Endothelial cell of umbilical vein (primary cell): ENCODE measurements at regions not wholly inside any gene's neighbourhood (a gene's known extent, or its start where the extent isn't known, plus 50 kb on each side); places are given as distances from the start of the nearest gene placed in this dataset.

Source experiments
- BruUV-seq: library from RNA; stranded (reverse); fragments of 400-500 nt; replicated peaks from 2 replicates; lab custom pipeline; 2021; lab: Mats Ljungman, UMichigan
- CTCF ChIA-PET: fragments of 300-600, 350-600 bp; sonication (Branson Sonifier 250); formaldehyde crosslinking; loops from one replicate; lab custom pipeline; 2021; ENCODE audit warnings: antibody characterized with exemption, inconsistent platforms; lab: Charles Lee
- POLR2A ChIA-PET: fragments of 300-600, 350-600 bp; sonication (Branson Sonifier 250); formaldehyde crosslinking; loops from one replicate; lab custom pipeline; 2021; ENCODE audit warnings: antibody characterized with exemption, inconsistent platforms; lab: Charles Lee
- DNase-seq: peaks from one replicate; pipeline ENCODE4 v3.0.0-alpha.2; 2011; ENCODE audit warnings: low read depth, low spot score
- FAIRE-seq: peaks from 2 replicates; lab custom pipeline; 2011; peaks lifted over from hg19 to GRCh38; lab: Jason Lieb, UNC
- H2AFZ ChIP-seq: 2 replicates; pipeline ENCODE4 v1.6.0; 2012; ENCODE audit warnings: low read depth, low read length, control low read depth, inconsistent platforms
- H3K27ac ChIP-seq: 2 replicates; pipeline ENCODE4 v1.5.1; 2011; ENCODE audit warnings: low read depth, mild to moderate bottlenecking, control low read depth, low read length, moderate library complexity; ENCODE audit not compliant: insufficient read depth
- H3K27me3 ChIP-seq, 2 experiments: 2 replicates each; pipeline versions ENCODE4 v1.6.0 to v1.6.1; 2011; ENCODE audit warnings: low read length in 2 of 2, mixed read lengths in 1 of 2; ENCODE audit not compliant: control insufficient read depth in 2 of 2, insufficient read depth in 2 of 2
- H3K36me3 ChIP-seq, 2 experiments: 2 replicates in 1 of 2; 3 replicates in 1 of 2; pipeline ENCODE4 v1.5.1; 2011; ENCODE audit warnings: low read length in 2 of 2, mild to moderate bottlenecking in 1 of 2, moderate library complexity in 1 of 2; ENCODE audit not compliant: control insufficient read depth in 2 of 2, insufficient read depth in 2 of 2; ENCODE audit errors: extremely low read depth in 1 of 2
- H3K4me1 ChIP-seq: 3 replicates; pipeline ENCODE4 v1.5.1; 2011; ENCODE audit warnings: mild to moderate bottlenecking, low read length; ENCODE audit not compliant: control insufficient read depth, insufficient read depth; ENCODE audit errors: extremely low read depth
- H3K4me2 ChIP-seq: 2 replicates; pipeline ENCODE4 v1.6.1; 2011; ENCODE audit warnings: low read length, control low read depth, mixed read lengths; ENCODE audit not compliant: insufficient read depth
- H3K4me3 ChIP-seq, 3 experiments: fragments of 200-600 bp in 1 of 3; sonication (generic), shearing (Covaris generic) in 1 of 3; replicated peaks in 1 of 3; 2 replicates each; pipeline ENCODE4 v1.5.1; 2011 to 2016; ENCODE audit warnings: control low read depth in 3 of 3, low read length in 3 of 3, mild to moderate bottlenecking in 2 of 3, inconsistent platforms in 1 of 3, low read depth in 1 of 3, moderate library complexity in 1 of 3; ENCODE audit not compliant: insufficient read depth in 1 of 3
- H3K79me2 ChIP-seq: 2 replicates; pipeline ENCODE4 v1.6.0; 2012; ENCODE audit warnings: low read length, inconsistent platforms; ENCODE audit not compliant: control insufficient read depth, insufficient read depth
- H3K9ac ChIP-seq: replicated peaks from 2 replicates; pipeline ENCODE3; 2011; ENCODE audit warnings: low read length, control low read depth; ENCODE audit not compliant: insufficient read depth; ENCODE audit errors: extremely low read depth
- H3K9me1 ChIP-seq: replicated peaks from 3 replicates; pipeline ENCODE4 v1.6.0; 2011; ENCODE audit warnings: mild to moderate bottlenecking, low read length; ENCODE audit not compliant: control insufficient read depth, insufficient read depth; ENCODE audit errors: extremely low read depth
- H3K9me3 ChIP-seq: replicated peaks from 2 replicates; pipeline ENCODE4 v1.5.1; 2012; ENCODE audit warnings: low read length, inconsistent platforms; ENCODE audit not compliant: control insufficient read depth, insufficient read depth
- H4K20me1 ChIP-seq: replicated peaks from 2 replicates; pipeline ENCODE3; 2011; ENCODE audit warnings: mild to moderate bottlenecking, low read length; ENCODE audit not compliant: control insufficient read depth, insufficient read depth; ENCODE audit errors: extremely low read depth
- EZH2 ChIP-seq: IDR thresholded peaks from 2 replicates; pipeline ENCODE4 v1.6.1; 2012; ENCODE audit warnings: borderline replicate concordance, low read depth, mild to moderate bottlenecking, moderate library complexity, low read length, inconsistent platforms; ENCODE audit not compliant: severe bottlenecking
- FOS ChIP-seq: IDR thresholded peaks from 2 replicates; pipeline ENCODE4 v1.6.1; 2011; ENCODE audit warnings: mild to moderate bottlenecking, low read length, moderate library complexity, borderline replicate concordance; ENCODE audit not compliant: insufficient read depth
- GATA2 ChIP-seq: IDR thresholded peaks from 2 replicates; pipeline ENCODE4 v1.7.0; 2011; ENCODE audit warnings: low read depth, mild to moderate bottlenecking, moderate library complexity, mixed read lengths, low read length; ENCODE audit not compliant: insufficient read length, insufficient read depth
- JUN ChIP-seq: IDR thresholded peaks from 2 replicates; pipeline ENCODE4 v1.6.1; 2011; ENCODE audit warnings: borderline replicate concordance, low read depth; ENCODE audit not compliant: insufficient read length, insufficient read depth
- MYC ChIP-seq: IDR thresholded peaks from one replicate; pipeline ENCODE4 v1.6.1; 2011; ENCODE audit warnings: mild to moderate bottlenecking, low read depth, low read length
- POLR2A ChIP-seq: IDR thresholded peaks from 2 replicates; pipeline ENCODE4 v1.6.1; 2012; ENCODE audit warnings: low read depth, mild to moderate bottlenecking, control low read depth, low read length
- POLR2AphosphoS5 ChIP-seq: IDR thresholded peaks from 2 replicates; pipeline ENCODE4 v1.6.1; 2012; ENCODE audit warnings: low read depth, mild to moderate bottlenecking, control low read depth, low read length, moderate library complexity; ENCODE audit not compliant: insufficient read depth
- dilution Hi-C: fragments of 300-500 bp; cut with MboI; formaldehyde crosslinking; loops from one replicate; pipeline ENCODE4 v1.15.0; 2019; ENCODE audit warnings: low sequenced_read_pairs; ENCODE audit not compliant: extremely low pct_ligation_motif_present
- intact Hi-C: fragments of 100-400 bp; cut with micrococcal nuclease; formaldehyde crosslinking; loops from one replicate; pipeline ENCODE4 v1.10.0; 2022
- TF ChIP-seq, protein P1 (sequence below): IDR thresholded peaks from 2 replicates; pipeline ENCODE4 v1.6.1; 2011; ENCODE audit not compliant: insufficient read depth, insufficient read length
- TF ChIP-seq, protein P2 (sequence below), 2 donors: IDR thresholded peaks; 1 replicate in 1 of 2; 2 replicates in 1 of 2; pipeline ENCODE4 v1.5.1; 2011; ENCODE audit warnings: low read length in 2 of 2, mild to moderate bottlenecking in 2 of 2, moderate library complexity in 2 of 2, control low read depth in 1 of 2, inconsistent platforms in 1 of 2, low read depth in 1 of 2; ENCODE audit not compliant: insufficient read depth in 1 of 2; ENCODE audit errors: extremely low read depth in 1 of 2

DNA sequence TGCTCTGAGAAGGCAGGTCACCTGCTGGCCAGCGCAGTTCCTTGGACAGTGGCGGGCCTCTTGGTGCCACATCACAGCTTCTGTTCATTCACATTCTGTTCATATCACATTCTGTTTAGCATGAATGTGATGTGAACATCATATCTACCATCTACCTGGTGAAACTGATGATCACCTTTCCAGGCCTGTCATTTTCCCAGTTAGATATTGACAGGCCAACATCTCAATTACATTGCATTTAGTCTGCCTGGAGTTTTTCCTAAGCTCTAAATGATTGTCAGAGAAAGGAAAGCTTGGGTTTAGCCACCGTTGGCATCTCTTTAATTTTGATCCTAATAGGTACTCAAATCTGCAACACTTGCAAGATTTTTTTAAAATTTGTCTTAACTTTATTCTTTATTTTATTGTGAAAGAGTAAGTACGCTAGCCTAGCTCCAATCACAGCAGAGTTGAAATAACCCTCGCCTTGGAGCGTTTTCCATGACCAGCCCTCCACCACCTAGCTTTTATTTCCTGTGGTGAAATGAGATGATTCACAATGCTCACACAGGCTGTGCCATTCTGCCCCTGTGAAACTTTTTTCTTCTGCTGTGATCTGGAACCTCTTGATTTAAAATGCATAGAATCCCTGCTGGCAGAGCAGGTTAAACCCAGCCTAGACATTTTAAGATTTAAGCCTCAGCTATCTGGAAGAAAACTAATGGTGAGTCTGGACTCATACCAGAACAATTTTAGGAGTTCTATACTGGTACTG lies 225.0 kb downstream of the ESM1 start:
- no peak overlapping the region for H3K4me2 ChIP-seq
- H3K9me3 ChIP-seq: no peaks in the 10 kb centered on the region
- no peaks in the 10 kb centered on the region for H3K79me2 ChIP-seq
- no peak overlapping the region for H3K9ac ChIP-seq
- no peaks in the 10 kb centered on the region for H4K20me1 ChIP-seq
- H2AFZ ChIP-seq: no peak overlapping the region
- H3K27ac ChIP-seq: no peak overlapping the region
- ChIA-PET POLR2A (no interaction called here), CTCF (interaction anchor here (1.2 to 3.8 kb wide), 3 partner anchors 12 to 107 kb away, joined by 4 to 14 read pairs (median 8); no protein-coding TSS in a partner anchor)
- H3K4me3 ChIP-seq: no peak overlapping the region
- DNase-seq (no peak), FAIRE-seq (no peak)
- intact Hi-C loops: no loop called here
- no peaks in the 10 kb centered on the region for H3K27me3 ChIP-seq
- H3K36me3 ChIP-seq: no peaks in the 10 kb centered on the region
- dilution Hi-C loops: no loop called here
- no peak for TF ChIP-seq POLR2AphosphoS5
- BruUV-seq: no TSS peak
- peaks cover 8% of the 10 kb centered on the region for H3K4me1 ChIP-seq
- no peaks in the 10 kb centered on the region for H3K9me1 ChIP-seq

DNA sequence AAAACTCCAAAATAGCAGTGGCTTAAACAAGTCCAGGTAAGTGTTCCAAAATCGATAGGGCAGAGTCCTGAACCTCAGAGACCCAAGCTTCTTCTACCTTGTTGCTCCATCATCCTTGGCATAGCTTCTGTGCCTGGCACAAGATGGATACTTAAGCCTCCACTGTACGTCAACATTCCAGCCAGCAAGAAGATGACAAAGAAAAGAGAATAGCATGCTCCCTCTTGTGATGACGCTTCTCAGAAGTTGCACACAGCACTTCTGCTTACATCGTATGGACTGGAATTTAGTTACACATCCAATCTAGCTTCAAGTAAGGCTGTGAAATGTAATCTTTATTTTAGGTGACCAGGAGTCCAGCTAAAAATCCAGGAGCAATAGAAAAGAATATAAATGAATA lies 227.4 kb downstream of the ESM1 start:
- Histone ChIP-seq H3K9me1 (no peaks in the 10 kb centered on the region), H3K9ac (no peak overlapping the region), H3K27me3 (no peaks in the 10 kb centered on the region), H3K4me1 (peaks cover 8% of the 10 kb centered on the region), H3K36me3 (no peaks in the 10 kb centered on the region), H3K79me2 (no peaks in the 10 kb centered on the region), H3K4me2 (no peak overlapping the region), H3K4me3 (no peak overlapping the region), H3K27ac (no peak overlapping the region), H4K20me1 (no peaks in the 10 kb centered on the region), H2AFZ (no peak overlapping the region), H3K9me3 (no peaks in the 10 kb centered on the region)
- dilution Hi-C loops (no loop called here), intact Hi-C loops (no loop called here)
- TF ChIP-seq FOS: no peak
- no peak for TF ChIP-seq POLR2A
- TF ChIP-seq JUN: no peak
- TF ChIP-seq, protein P1, sequence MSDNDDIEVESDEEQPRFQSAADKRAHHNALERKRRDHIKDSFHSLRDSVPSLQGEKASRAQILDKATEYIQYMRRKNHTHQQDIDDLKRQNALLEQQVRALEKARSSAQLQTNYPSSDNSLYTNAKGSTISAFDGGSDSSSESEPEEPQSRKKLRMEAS: no peak
- no peak for TF ChIP-seq POLR2AphosphoS5
- no peak for TF ChIP-seq EZH2
- no peak for TF ChIP-seq MYC
- TF ChIP-seq GATA2: no peak
- TF ChIP-seq, protein P2, sequence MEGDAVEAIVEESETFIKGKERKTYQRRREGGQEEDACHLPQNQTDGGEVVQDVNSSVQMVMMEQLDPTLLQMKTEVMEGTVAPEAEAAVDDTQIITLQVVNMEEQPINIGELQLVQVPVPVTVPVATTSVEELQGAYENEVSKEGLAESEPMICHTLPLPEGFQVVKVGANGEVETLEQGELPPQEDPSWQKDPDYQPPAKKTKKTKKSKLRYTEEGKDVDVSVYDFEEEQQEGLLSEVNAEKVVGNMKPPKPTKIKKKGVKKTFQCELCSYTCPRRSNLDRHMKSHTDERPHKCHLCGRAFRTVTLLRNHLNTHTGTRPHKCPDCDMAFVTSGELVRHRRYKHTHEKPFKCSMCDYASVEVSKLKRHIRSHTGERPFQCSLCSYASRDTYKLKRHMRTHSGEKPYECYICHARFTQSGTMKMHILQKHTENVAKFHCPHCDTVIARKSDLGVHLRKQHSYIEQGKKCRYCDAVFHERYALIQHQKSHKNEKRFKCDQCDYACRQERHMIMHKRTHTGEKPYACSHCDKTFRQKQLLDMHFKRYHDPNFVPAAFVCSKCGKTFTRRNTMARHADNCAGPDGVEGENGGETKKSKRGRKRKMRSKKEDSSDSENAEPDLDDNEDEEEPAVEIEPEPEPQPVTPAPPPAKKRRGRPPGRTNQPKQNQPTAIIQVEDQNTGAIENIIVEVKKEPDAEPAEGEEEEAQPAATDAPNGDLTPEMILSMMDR (IDR thresholded peaks at IDR 0.05; ENCODE audit: extremely low read depth in 1 of 2, insufficient read depth in 1 of 2, low read depth in 1 of 2, low read length in 2 of 2): no peak
- no peak for DNase-seq
- POLR2A ChIA-PET: no interaction called here
- FAIRE-seq: no peak
- CTCF ChIA-PET: interaction anchor here (1.5 to 3.8 kb wide), 2 partner anchors 87 to 241 kb away, joined by 3 to 14 read pairs; no protein-coding TSS in a partner anchor
- BruUV-seq: no TSS peak
